H9 (cell line): ENCODE measurements at regions not wholly inside any gene's neighbourhood (a gene's known extent, or its start where the extent isn't known, plus 50 kb on each side); places are given as distances from the start of the nearest gene placed in this dataset.

Experiments used
- DNase-seq: peaks from one replicate; pipeline ENCODE4 v3.0.0-alpha.2; 2017
- H2AFZ ChIP-seq: one replicate; pipeline ENCODE4 v1.6.1; 2013; ENCODE audit warnings: mild to moderate bottlenecking, low read length, control low read depth, moderate library complexity
- H2AK5ac ChIP-seq: 2 replicates; pipeline ENCODE4 v1.6.1; 2013; ENCODE audit warnings: low read length, control low read depth, mixed read lengths; ENCODE audit not compliant: insufficient read length
- H2BK120ac ChIP-seq: one replicate; pipeline ENCODE4 v1.6.1; 2013; ENCODE audit warnings: low read depth, mild to moderate bottlenecking, low read length, control low read depth, inconsistent platforms; ENCODE audit not compliant: poor library complexity, severe bottlenecking
- H2BK12ac ChIP-seq: 2 replicates; pipeline ENCODE4 v1.6.1; 2013; ENCODE audit warnings: low read length, control low read depth, mixed read lengths, low read depth; ENCODE audit not compliant: insufficient read length
- H2BK15ac ChIP-seq: 2 replicates; pipeline ENCODE4 v1.6.1; 2013; ENCODE audit warnings: low read depth, low read length, control low read depth
- H2BK20ac ChIP-seq: one replicate; pipeline ENCODE4 v1.6.1; 2013; ENCODE audit warnings: low read depth, mild to moderate bottlenecking, low read length, control low read depth, inconsistent platforms; ENCODE audit not compliant: poor library complexity, severe bottlenecking
- H2BK5ac ChIP-seq: 2 replicates; pipeline ENCODE4 v1.6.1; 2013; ENCODE audit warnings: low read length, control low read depth, mixed read lengths; ENCODE audit not compliant: insufficient read length
- H3K14ac ChIP-seq: 2 replicates; pipeline ENCODE4 v1.6.1; 2013; ENCODE audit warnings: low read length, control low read depth; ENCODE audit not compliant: insufficient read depth
- H3K18ac ChIP-seq: 2 replicates; pipeline ENCODE4 v1.6.1; 2013; ENCODE audit warnings: low read depth, mild to moderate bottlenecking, mixed read lengths, low read length, control low read depth; ENCODE audit not compliant: insufficient read length
- H3K23ac ChIP-seq: 2 replicates; pipeline ENCODE4 v1.6.1; 2013; ENCODE audit warnings: low read length, control low read depth, mixed read lengths, low read depth; ENCODE audit not compliant: insufficient read length
- H3K23me2 ChIP-seq: 2 replicates; pipeline ENCODE4 v1.6.1; 2013; ENCODE audit warnings: low read depth, mild to moderate bottlenecking, mixed read lengths, low read length, control low read depth; ENCODE audit not compliant: insufficient read length, poor library complexity, severe bottlenecking
- H3K27ac ChIP-seq: 2 replicates; pipeline ENCODE4 v1.5.1; 2013; ENCODE audit warnings: low read length, control low read depth, mixed read lengths, low read depth; ENCODE audit not compliant: insufficient read length
- H3K27me3 ChIP-seq: 2 replicates; pipeline ENCODE4 v1.6.1; 2013; ENCODE audit warnings: low read length, control low read depth, inconsistent platforms; ENCODE audit not compliant: insufficient read depth
- H3K4ac ChIP-seq: 2 replicates; pipeline ENCODE4 v1.6.1; 2013; ENCODE audit warnings: low read depth, mild to moderate bottlenecking, control low read depth, inconsistent platforms, low read length, moderate library complexity
- H3K4me1 ChIP-seq: 2 replicates; pipeline ENCODE4 v1.6.1; 2013; ENCODE audit warnings: low read length, control low read depth, inconsistent platforms; ENCODE audit not compliant: insufficient read depth
- H3K4me2 ChIP-seq: 2 replicates; pipeline ENCODE4 v1.6.1; 2013; ENCODE audit warnings: low read length, control low read depth, mixed read lengths; ENCODE audit not compliant: insufficient read length, insufficient read depth
- H3K56ac ChIP-seq: 2 replicates; pipeline ENCODE4 v1.6.1; 2013; ENCODE audit warnings: low read depth, mild to moderate bottlenecking, mixed read lengths, low read length, control low read depth; ENCODE audit not compliant: insufficient read length
- H3K79me1 ChIP-seq: 2 replicates; pipeline ENCODE4 v1.6.1; 2013; ENCODE audit warnings: low read depth, mild to moderate bottlenecking, moderate library complexity, low read length, control low read depth, inconsistent platforms; ENCODE audit not compliant: insufficient read depth, poor library complexity, severe bottlenecking
- H3K79me2 ChIP-seq: 2 replicates; pipeline ENCODE4 v1.6.1; 2013; ENCODE audit warnings: low read length, control low read depth, inconsistent platforms; ENCODE audit not compliant: insufficient read depth
- H3K9ac ChIP-seq: 2 replicates; pipeline ENCODE4 v1.6.1; 2013; ENCODE audit warnings: low read length, control low read depth, mixed read lengths; ENCODE audit not compliant: insufficient read length; ENCODE audit errors: extremely low read depth
- H3K9me3 ChIP-seq: one replicate; pipeline ENCODE4 v1.6.1; 2013; ENCODE audit warnings: low read depth, low read length, inconsistent platforms; ENCODE audit not compliant: control insufficient read depth
- H3T11ph ChIP-seq: one replicate; pipeline ENCODE4 v1.6.1; 2013; ENCODE audit warnings: mild to moderate bottlenecking, low read length, control low read depth, inconsistent platforms
- H4K20me1 ChIP-seq: one replicate; pipeline ENCODE4 v1.6.1; 2013; ENCODE audit not compliant: control insufficient read depth, insufficient read length, insufficient read depth
- H4K5ac ChIP-seq: 2 replicates; pipeline ENCODE4 v1.6.1; 2013; ENCODE audit warnings: low read depth, mild to moderate bottlenecking, mixed read lengths, low read length, control low read depth; ENCODE audit not compliant: insufficient read length
- H4K8ac ChIP-seq: replicated peaks from 2 replicates; pipeline ENCODE4 v1.6.1; 2013; ENCODE audit warnings: low read length, control low read depth, mixed read lengths, low read depth; ENCODE audit not compliant: insufficient read length
- H4K91ac ChIP-seq: 2 replicates; pipeline ENCODE4 v1.6.1; 2013; ENCODE audit warnings: low read depth, mild to moderate bottlenecking, moderate library complexity, mixed read lengths, low read length, control low read depth; ENCODE audit not compliant: insufficient read length
- H3K27ac Mint-ChIP-seq, 3 experiments: 2 replicates in 2 of 3; 3 replicates in 1 of 3; pipeline ENCODE4 v1.8.0; 2020 to 2021; ENCODE audit warnings: mixed read lengths in 3 of 3, mild to moderate bottlenecking in 1 of 3, moderate library complexity in 1 of 3
- H3K27me3 Mint-ChIP-seq: 2 replicates; pipeline ENCODE4 v1.8.0; 2021; ENCODE audit warnings: low read depth, mild to moderate bottlenecking, moderate library complexity, mixed read lengths
- H3K36me3 Mint-ChIP-seq, 3 experiments: 2 replicates in 2 of 3; 3 replicates in 1 of 3; pipeline ENCODE4 v1.8.0; 2020 to 2021; ENCODE audit warnings: low read depth in 3 of 3, mixed read lengths in 3 of 3; ENCODE audit not compliant: insufficient read depth in 1 of 3
- H3K4me1 Mint-ChIP-seq, 2 experiments: 2 replicates each; pipeline ENCODE4 v1.8.0; 2020; ENCODE audit warnings: mixed read lengths in 2 of 2
- H3K4me3 Mint-ChIP-seq, 2 experiments: 2 replicates in 1 of 2; 3 replicates in 1 of 2; pipeline ENCODE4 v1.8.0; 2020 to 2021; ENCODE audit warnings: mild to moderate bottlenecking in 2 of 2, mixed read lengths in 2 of 2, moderate library complexity in 1 of 2
- H3K9me3 Mint-ChIP-seq, 2 experiments: 2 replicates in 1 of 2; 3 replicates in 1 of 2; pipeline ENCODE4 v1.8.0; 2020; ENCODE audit warnings: mild to moderate bottlenecking in 2 of 2, mixed read lengths in 2 of 2, moderate library complexity in 1 of 2
- WGBS: extraction: QIAGEN DNeasy Blood & Tissue Kit; methylation state at CpG from one replicate; pipeline ENCODE4 v1.1.7; 2013; ENCODE audit warnings: missing lambda C conversion rate, low lambda C conversion rate, mixed read lengths; ENCODE audit not compliant: insufficient read length; ENCODE audit errors: extremely low coverage; 5-methylcytosine and 5-hydroxymethylcytosine counted together
- TF ChIP-seq, protein P1 (sequence below): fragments of 200-600 bp; sonication (generic); conservative IDR thresholded peaks from 3 replicates; pipeline ENCODE4 v1.8.0; 2021; ENCODE audit warnings: antibody characterized with exemption, mild to moderate bottlenecking

- Histone ChIP-seq H3K18ac (no peak overlapping the region), H3K27ac (no peak overlapping the region), H3K23ac (no peak overlapping the region), H3K79me1 (no peaks in the 10 kb centered on the region), H2BK20ac (no peak overlapping the region), H3K56ac (no peak overlapping the region), H3K4ac (no peak overlapping the region), H3K9ac (no peak overlapping the region), H3K27me3 (no peaks in the 10 kb centered on the region), H3K23me2 (no peaks in the 10 kb centered on the region), H3K4me1 (no peaks in the 10 kb centered on the region), H2AK5ac (no peak overlapping the region), H2AFZ (no peak overlapping the region), H2BK120ac (no peak overlapping the region), H2BK12ac (no peak overlapping the region), H4K91ac (no peak overlapping the region), H3T11ph (no peak overlapping the region), H3K4me2 (no peak overlapping the region), H4K5ac (no peak overlapping the region), H4K8ac (no peak overlapping the region), H3K79me2 (no peaks in the 10 kb centered on the region), H4K20me1 (no peaks in the 10 kb centered on the region), H2BK5ac (no peak overlapping the region), H3K14ac (no peak overlapping the region), H3K9me3 (no peaks in the 10 kb centered on the region), H2BK15ac (no peak overlapping the region)
- no peak overlapping the region for H3K4me3 Mint-ChIP-seq
- H3K27me3 Mint-ChIP-seq: no peaks in the 10 kb centered on the region
- no peak for DNase-seq
- no peaks in the 10 kb centered on the region for H3K36me3 Mint-ChIP-seq
- H3K9me3 Mint-ChIP-seq: no peaks in the 10 kb centered on the region
- TF ChIP-seq, protein P1, sequence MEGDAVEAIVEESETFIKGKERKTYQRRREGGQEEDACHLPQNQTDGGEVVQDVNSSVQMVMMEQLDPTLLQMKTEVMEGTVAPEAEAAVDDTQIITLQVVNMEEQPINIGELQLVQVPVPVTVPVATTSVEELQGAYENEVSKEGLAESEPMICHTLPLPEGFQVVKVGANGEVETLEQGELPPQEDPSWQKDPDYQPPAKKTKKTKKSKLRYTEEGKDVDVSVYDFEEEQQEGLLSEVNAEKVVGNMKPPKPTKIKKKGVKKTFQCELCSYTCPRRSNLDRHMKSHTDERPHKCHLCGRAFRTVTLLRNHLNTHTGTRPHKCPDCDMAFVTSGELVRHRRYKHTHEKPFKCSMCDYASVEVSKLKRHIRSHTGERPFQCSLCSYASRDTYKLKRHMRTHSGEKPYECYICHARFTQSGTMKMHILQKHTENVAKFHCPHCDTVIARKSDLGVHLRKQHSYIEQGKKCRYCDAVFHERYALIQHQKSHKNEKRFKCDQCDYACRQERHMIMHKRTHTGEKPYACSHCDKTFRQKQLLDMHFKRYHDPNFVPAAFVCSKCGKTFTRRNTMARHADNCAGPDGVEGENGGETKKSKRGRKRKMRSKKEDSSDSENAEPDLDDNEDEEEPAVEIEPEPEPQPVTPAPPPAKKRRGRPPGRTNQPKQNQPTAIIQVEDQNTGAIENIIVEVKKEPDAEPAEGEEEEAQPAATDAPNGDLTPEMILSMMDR: no peak
- H3K4me1 Mint-ChIP-seq: no peaks in the 10 kb centered on the region
- no peak overlapping the region for H3K27ac Mint-ChIP-seq
- no CpG with 5 or more reads among the region's 3 CpGs for WGBS
Measured at GRCh38 chr14:34173916-34174315, 223.0 kb upstream of the EGLN3 start.
